ENCODE measurements at regions not wholly inside any gene's neighbourhood (a gene's known extent, or its start where the extent isn't known, plus 50 kb on each side); places are given as distances from the start of the nearest gene placed in this dataset.

DNA sequence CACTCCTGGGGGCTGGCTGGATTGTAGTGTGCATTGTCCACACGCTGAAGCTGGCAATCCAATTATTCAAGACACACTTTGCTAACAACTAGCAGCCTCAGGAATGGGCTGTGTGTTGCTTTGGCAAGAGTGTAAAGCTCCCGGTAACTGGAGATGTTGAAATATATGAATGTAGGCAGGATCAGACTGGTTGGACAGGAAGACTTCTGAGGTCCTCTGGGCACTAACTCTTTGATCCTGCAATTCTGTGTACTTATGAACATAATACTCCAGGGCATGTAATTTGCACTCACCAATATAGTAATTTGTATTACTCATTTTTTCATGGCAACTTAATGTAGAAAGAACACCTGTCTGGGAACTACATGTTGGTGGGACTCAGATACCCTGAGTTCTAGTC, 106.7 kb upstream of the SLC28A3 start:
- Histone ChIP-seq H3K36me3 (ENCODE audit: insufficient read depth, low read length) (no peaks in the 10 kb centered on the region), H3K4me1 (ENCODE audit: insufficient read depth, low read length) (no peaks in the 10 kb centered on the region), H3K27me3 (ENCODE audit: control insufficient read depth in 1 of 2, insufficient read depth in 2 of 2, low read length in 2 of 2) (peaks cover 0 to 3% of the 10 kb centered on the region in 2 experiments), H3K4me3 (ENCODE audit: low read length) (no peak overlapping the region), H3K9me3 (ENCODE audit: control insufficient read depth in 1 of 2, insufficient read depth in 1 of 2, low read length in 2 of 2) (no peaks in the 10 kb centered on the region), H3K27ac (ENCODE audit: low read depth in 1 of 2, low read length in 2 of 2) (no peak overlapping the region)
- H3K27me3 Mint-ChIP-seq: peaks cover 4% of the 10 kb centered on the region
- H3K36me3 Mint-ChIP-seq (ENCODE audit: low read depth): no peaks in the 10 kb centered on the region
- no peaks in the 10 kb centered on the region for H3K4me1 Mint-ChIP-seq (ENCODE audit: low read depth)
- no peaks in the 10 kb centered on the region for H3K9me3 Mint-ChIP-seq
- CTCF ChIA-PET: no interaction called here
- POLR2A ChIA-PET: no interaction called here
- DNase-seq (no peak), ATAC-seq (ENCODE audit: poor library complexity) (no peak)
- intact Hi-C loops (cut with DNase I, micrococcal nuclease): no loop called here
- H3K4me3 Mint-ChIP-seq: no peak overlapping the region
- TF ChIP-seq, protein P1, sequence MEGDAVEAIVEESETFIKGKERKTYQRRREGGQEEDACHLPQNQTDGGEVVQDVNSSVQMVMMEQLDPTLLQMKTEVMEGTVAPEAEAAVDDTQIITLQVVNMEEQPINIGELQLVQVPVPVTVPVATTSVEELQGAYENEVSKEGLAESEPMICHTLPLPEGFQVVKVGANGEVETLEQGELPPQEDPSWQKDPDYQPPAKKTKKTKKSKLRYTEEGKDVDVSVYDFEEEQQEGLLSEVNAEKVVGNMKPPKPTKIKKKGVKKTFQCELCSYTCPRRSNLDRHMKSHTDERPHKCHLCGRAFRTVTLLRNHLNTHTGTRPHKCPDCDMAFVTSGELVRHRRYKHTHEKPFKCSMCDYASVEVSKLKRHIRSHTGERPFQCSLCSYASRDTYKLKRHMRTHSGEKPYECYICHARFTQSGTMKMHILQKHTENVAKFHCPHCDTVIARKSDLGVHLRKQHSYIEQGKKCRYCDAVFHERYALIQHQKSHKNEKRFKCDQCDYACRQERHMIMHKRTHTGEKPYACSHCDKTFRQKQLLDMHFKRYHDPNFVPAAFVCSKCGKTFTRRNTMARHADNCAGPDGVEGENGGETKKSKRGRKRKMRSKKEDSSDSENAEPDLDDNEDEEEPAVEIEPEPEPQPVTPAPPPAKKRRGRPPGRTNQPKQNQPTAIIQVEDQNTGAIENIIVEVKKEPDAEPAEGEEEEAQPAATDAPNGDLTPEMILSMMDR (IDR thresholded peaks at IDR 0.05): no peak
- no peak overlapping the region for H3K27ac Mint-ChIP-seq

DNA sequence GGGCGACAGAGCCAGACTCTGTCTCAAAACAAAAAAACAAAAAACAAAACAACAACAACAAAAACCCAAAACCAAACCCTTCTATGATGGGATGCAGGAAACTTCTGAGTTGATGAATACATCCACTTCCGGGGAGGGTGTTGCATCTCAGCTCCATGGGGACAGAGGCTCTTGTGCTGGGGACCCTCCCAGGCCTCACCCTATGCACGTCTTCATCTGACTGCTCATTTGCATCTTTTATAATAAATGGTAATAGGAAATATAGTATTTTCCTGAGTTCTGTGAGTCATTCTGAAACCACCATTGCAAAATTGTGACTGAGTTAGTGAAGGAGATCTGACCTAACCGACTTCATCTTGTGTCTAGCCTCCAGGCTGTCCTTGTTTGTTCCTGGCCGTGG, 109.5 kb upstream of the SLC28A3 start:
- CTCF ChIA-PET: no interaction called here

DNA sequence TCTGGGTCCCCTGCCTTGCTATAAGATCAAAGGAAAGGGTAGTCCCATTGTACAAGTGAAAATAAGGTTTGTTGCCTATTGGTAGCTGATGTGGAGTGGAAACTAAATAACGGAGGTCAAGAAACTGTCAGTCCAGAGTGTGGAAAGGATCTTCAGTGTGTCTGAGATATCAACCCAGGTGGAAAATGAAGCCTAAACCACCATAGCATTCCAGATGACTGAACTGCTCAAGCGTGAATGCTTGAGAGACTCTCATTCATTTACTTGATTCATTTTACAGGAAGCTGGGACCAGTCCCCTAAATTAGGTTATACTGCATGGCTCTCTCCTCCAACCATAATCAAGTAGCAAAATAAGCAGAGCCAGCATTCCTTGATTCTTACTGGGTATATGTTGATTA, 116.0 kb upstream of the SLC28A3 start:
- no peak for DNase-seq
- no peak for ATAC-seq (ENCODE audit: poor library complexity)
- Mint-ChIP-seq H3K4me1 (ENCODE audit: low read depth) (no peaks in the 10 kb centered on the region), H3K36me3 (ENCODE audit: low read depth) (no peaks in the 10 kb centered on the region), H3K27me3 (peaks cover 22% of the 10 kb centered on the region), H3K9me3 (no peaks in the 10 kb centered on the region), H3K27ac (no peak overlapping the region), H3K4me3 (no peak overlapping the region)
- Histone ChIP-seq H3K36me3 (ENCODE audit: insufficient read depth, low read length) (no peaks in the 10 kb centered on the region), H3K4me3 (ENCODE audit: low read length) (no peak overlapping the region), H3K27me3 (ENCODE audit: control insufficient read depth in 1 of 2, insufficient read depth in 2 of 2, low read length in 2 of 2) (peaks cover 0 to 2% of the 10 kb centered on the region in 2 experiments), H3K9me3 (ENCODE audit: control insufficient read depth in 1 of 2, insufficient read depth in 1 of 2, low read length in 2 of 2) (no peaks in the 10 kb centered on the region), H3K4me1 (ENCODE audit: insufficient read depth, low read length) (no peaks in the 10 kb centered on the region), H3K27ac (ENCODE audit: low read depth in 1 of 2, low read length in 2 of 2) (no peak overlapping the region)
- TF ChIP-seq, protein P1 (IDR thresholded peaks at IDR 0.05): no peak
- CTCF ChIA-PET: no interaction called here
- POLR2A ChIA-PET: no interaction called here
- intact Hi-C loops (cut with DNase I, micrococcal nuclease): no loop called here

More for the DNA sequence above, 109.5 kb upstream of the SLC28A3 start:
- TF ChIP-seq, protein P1 (IDR thresholded peaks at IDR 0.05): no peak
- H3K9me3 Mint-ChIP-seq: no peaks in the 10 kb centered on the region
- POLR2A ChIA-PET: no interaction called here
- H3K27me3 ChIP-seq (ENCODE audit: control insufficient read depth in 1 of 2, insufficient read depth in 2 of 2, low read length in 2 of 2): peaks cover 0 to 3% of the 10 kb centered on the region in 2 experiments
- H3K4me3 ChIP-seq (ENCODE audit: low read length): no peak overlapping the region
- H3K27me3 Mint-ChIP-seq: peaks cover 15% of the 10 kb centered on the region
- no peaks in the 10 kb centered on the region for H3K36me3 Mint-ChIP-seq (ENCODE audit: low read depth)
- H3K27ac ChIP-seq (ENCODE audit: low read depth in 1 of 2, low read length in 2 of 2): no peak overlapping the region
- ATAC-seq (ENCODE audit: poor library complexity) (no peak), DNase-seq (no peak)
- intact Hi-C loops (cut with DNase I, micrococcal nuclease): no loop called here
- H3K4me1 Mint-ChIP-seq (ENCODE audit: low read depth): no peaks in the 10 kb centered on the region
- no peaks in the 10 kb centered on the region for H3K4me1 ChIP-seq (ENCODE audit: insufficient read depth, low read length)
- no peaks in the 10 kb centered on the region for H3K9me3 ChIP-seq (ENCODE audit: control insufficient read depth in 1 of 2, insufficient read depth in 1 of 2, low read length in 2 of 2)
- H3K36me3 ChIP-seq (ENCODE audit: insufficient read depth, low read length): no peaks in the 10 kb centered on the region
- H3K4me3 Mint-ChIP-seq: no peak overlapping the region
- H3K27ac Mint-ChIP-seq: no peak overlapping the region

Data from CD4-positive, alpha-beta T cell (primary cell).